Mammary epithelial cell (primary cell): ENCODE measurements at regions not wholly inside any gene's neighbourhood (a gene's known extent, or its start where the extent isn't known, plus 50 kb on each side); places are given as distances from the start of the nearest gene placed in this dataset.

Experiments
- CTCF ChIP-seq, 2 donors: IDR thresholded peaks in 1 of 2; conservative IDR thresholded peaks in 1 of 2; 2 replicates each; pipeline ENCODE4 v1.5.1; 2011 to 2012; ENCODE audit warnings: inconsistent platforms in 2 of 2, low read length in 2 of 2, mild to moderate bottlenecking in 2 of 2, control low read depth in 1 of 2, low read depth in 1 of 2; ENCODE audit not compliant: insufficient read depth in 1 of 2; ENCODE audit errors: extremely low read depth in 1 of 2
- EZH2 ChIP-seq: IDR thresholded peaks from 2 replicates; pipeline ENCODE4 v1.6.1; 2012; ENCODE audit warnings: low read length, inconsistent platforms, borderline replicate concordance

- no peak for TF ChIP-seq CTCF (conservative IDR thresholded peaks at IDR 0.05 in 1 of 2, IDR thresholded peaks at IDR 0.05 in 1 of 2; ENCODE audit: extremely low read depth in 1 of 2, insufficient read depth in 1 of 2, low read depth in 1 of 2, low read length in 2 of 2)
- no peak for TF ChIP-seq EZH2
Observed at GRCh38 chr5:67515762-67516161, 319.2 kb upstream of the CD180 start.
